NCI-H524 (cell line): ENCODE measurements at regions not wholly inside any gene's neighbourhood (a gene's known extent, or its start where the extent isn't known, plus 50 kb on each side); places are given as distances from the start of the nearest gene placed in this dataset.

ENCODE experiments used
- DNase-seq, 2 experiments: peaks; one replicate each; lab custom pipeline; 2025; lab: John Stamatoyannopoulos, UW

DNA sequence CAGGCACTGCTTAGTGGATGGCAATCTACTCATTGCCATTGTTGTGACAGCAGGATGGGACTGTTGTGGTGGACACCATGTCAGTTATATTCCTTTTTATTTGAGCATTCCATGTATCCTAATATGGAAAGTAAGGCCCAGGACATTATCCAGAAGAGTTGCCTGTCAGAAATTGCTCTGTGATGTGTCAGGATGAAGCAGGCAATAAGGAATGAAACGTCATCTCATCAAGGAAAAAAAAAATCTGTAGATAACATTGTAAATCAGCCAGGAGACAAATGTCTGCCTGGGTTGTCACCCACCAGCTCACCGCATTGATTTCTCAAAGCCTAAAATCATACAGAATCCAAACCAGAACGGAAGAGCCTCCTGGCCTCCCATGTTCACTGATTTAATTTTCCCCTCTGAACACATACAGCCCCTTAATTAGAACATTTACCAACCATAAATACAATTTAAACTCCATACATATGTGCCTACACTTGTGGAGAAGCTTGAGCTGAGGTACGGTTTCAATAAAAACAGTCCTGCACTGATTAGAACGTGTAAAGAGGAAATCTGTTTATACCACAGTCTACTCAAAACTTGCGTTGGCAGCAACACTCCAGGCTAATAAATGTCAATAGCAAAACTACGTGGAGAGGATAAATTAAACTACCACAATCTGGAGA lies 73.9 kb downstream of the FOXD1 start:
- no peak for DNase-seq

DNA sequence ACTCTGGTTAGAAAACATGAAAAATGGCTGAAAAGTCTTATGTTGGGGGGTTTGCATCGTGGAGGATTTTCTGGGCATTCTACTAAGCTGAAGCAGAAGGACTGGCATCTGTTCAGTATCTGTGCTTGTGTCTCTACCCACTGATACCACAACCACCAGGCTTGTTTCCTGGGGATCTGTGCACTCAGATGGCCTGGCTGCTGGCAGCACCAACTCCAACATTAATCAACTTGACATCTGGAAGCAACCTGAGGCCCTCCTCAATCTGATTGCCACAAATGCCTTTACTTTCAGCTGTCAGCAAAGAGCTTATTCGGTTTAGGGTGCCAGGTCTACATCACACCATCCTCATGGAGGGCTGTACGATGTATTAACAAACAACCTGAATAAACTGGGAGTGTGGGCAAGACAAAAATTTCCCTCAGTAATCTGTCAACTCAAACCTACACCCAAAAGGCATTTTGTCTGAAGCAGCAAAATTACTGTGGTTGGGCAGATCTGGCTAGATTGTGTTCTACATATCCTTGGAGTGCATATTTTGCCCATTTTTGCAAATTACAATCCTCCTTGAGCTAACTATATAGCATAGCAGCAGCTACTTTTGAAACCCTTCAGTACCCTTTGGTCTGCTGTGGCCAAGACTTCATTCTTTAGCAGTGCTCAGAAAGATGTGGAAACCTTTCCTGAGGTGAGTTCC lies 74.6 kb downstream of the FOXD1 start:
- DNase-seq = peak; percentile 15 to 70

DNA sequence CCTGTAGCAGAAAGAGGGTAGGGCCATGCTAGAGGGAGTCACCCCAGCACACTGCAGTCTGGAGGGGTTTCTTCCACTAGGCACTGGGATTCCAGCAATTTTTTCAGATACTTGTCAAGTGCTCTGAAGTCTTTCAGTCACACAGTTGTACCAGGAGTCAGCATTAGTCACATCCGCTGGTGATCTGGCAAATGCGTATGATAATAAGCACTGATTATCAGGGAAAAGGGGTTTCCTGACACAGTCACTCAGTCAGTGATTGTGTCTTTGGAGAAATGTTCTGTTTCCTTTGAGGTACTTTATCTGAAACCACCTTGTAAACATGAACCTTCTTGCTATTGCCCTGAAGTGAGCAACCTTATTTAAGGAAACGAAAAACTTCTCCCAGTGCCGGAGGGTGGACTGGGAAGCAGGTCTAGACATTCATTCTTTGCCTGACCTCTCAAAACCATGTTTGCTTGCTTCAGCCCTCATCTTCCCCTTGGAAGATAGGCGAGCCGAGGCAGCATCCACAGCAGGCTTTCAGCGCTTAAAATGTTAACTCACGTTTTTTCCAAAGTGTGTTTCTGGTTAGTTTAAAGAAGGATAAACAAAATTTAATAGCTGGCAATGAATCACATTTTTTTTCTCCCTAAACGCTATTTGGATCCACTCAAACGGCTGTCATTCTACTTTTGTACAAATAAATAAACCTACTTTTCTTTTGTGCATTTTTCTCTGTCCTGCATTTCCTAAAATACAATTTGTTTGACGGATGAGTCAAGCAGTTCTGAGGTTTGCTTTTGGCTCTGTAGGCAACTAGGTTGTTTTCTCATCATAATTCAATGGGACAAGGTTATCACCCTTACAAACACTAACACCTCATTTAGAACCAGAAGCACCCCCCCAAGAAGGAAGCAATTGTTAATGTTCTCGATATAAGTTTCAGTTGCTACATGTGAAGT lies 77.7 kb downstream of the FOXD1 start:
- no peak for DNase-seq

DNA sequence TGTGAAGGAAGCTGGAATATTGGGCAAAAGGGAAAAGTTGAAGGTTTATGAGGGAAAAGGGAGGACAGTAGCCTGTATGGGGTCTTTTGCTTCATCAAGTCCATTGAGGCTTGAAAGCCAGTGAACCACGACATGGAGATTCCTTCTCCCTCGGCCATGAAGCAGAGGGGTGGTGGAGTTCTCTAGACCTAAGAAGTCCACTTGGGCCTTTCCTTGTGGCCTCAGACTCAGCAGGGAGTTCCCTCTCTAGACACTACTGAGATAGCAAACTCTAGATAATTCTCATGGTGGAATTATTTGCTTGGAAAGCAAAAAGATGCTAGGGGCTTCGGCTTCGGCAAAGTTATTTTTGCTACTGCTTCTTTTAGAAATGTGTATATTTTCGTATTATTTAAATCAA lies 78.5 kb downstream of the FOXD1 start:
- no peak for DNase-seq

DNA sequence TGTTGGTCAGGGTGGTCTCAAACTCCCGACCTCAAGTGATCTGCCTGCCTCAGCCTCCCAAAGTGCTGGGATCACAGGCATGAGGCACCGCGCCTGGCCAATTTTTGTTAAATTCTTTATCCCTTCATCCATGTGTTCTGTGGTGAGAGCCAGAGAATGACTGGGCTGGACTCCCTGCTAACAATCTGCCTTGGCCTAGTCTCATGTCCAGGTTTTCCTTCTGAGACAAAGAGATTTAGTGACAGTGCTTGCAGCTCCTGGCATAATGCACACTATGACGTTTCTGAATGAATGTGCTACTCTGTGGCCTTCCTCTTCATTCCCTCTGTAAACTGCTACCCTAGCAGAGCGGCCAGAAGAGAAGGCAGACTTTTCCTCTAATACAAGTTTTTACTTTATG lies 79.3 kb downstream of the FOXD1 start:
- no peak for DNase-seq

DNA sequence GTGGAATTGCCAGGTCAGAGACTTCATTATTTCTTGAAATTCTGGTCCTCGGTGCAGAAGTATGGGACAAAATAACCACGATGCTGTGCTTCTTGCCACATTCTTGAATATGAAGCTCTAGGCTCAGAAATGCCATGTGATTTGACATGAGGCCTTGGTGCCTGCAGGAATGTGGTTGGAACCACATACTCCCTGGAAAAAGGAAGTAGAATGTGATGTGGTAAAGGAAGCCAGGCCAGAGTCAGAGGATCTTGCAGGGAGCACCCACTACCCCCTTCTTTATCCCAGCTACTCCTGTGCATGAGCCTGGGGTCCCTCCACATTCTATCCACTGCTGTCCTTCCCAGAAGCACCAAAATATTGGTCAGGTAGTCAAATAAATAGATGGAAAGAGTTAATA lies 80.9 kb downstream of the FOXD1 start:
- no peak for DNase-seq

DNA sequence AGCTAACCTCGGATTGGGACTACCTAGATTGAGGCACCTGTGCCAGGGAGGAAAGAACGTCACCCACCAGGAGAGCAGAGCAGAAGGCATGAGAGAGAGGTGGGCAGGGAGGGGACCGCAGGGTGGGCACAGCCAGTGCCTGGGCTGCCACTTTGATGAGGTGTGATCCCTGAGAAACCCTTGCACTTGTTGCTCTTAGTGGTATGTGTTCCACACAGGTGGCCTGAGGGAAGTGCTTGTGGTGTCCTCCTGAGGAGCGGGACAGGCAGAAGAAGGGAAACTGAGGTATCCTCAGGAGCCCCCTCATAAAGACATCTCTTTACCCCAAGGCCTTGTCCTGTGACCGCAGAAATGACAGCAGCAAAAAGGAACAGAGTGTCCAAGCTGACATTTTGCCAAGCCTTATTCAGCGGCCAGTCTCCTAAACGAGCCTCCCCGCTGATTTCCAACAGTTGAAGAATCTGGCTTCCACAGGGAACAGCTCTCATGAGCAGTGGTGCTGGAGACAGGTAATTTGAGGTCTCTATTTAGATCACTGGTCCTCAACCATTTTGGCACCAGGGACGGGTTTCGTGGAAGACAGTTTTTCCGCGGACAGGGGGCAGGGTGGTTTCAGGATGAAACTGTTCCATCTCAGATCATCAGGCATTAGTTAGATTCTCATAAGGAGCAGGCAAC lies 82.4 kb downstream of the FOXD1 start:
- DNase-seq = no peak

DNA sequence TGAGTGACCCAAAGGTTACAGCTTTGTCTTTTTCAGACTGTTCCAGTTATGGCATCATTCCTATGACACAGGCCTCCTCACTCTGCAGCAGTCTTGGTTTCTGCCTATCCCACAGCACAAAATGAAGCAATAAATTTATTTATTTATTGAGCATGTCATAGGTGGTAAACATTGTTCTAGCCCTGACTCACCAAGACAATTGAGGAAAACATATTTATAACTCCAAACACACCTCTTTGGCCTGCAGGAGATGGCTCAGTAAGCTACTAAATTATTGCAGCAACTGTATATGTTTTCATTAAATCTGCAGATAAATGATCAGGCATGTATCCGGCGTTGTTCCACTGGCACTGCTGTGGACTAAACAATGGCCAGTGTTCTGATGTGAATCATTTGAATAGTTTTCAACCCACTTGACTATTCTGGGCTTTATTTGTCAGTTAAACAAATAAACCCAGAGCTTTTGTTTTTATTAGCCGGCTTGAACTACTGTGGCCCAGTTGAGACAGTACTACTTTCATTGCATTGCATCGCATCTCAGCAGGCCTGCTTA lies 83.2 kb downstream of the FOXD1 start:
- no peak for DNase-seq

DNA sequence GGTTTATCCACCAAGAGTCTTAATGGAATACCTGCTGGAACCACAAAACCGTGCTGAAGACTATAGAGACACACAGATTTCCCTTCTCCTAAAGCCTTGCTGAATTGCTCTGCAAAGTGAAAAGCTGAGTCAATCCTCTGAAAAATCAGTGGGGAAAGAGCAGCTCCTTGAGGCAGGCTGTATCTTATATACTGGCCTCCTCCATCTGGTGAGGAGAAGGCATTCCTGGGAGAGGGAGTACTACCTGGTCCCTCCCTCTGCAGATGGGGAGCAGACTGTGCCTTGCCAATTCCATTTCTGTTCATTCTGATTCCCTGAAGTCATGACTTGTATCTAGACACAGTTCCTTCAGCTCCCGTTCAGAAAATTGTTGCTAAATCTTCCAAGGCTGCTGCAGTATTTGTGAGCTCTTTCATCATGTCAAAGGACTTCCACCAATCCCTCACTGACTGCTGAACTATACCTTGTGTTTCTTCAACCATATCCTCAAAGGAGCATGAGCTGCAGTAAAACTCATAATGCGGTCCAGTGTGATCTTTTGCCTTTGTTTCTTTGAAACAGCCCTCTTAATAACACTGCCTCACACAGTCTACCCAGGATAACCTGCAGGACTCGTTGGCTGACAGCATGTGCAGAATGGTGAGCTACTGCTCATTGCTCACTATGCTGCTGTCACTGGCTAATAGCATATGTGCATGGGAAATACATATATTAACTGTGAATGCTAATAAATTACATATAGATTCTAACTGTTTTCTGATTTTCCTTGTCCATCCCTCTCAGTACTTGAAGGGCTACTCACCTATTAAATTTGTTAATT lies 84.5 kb downstream of the FOXD1 start:
- peak in 1 of 2 experiments; percentile 45 for DNase-seq

DNA sequence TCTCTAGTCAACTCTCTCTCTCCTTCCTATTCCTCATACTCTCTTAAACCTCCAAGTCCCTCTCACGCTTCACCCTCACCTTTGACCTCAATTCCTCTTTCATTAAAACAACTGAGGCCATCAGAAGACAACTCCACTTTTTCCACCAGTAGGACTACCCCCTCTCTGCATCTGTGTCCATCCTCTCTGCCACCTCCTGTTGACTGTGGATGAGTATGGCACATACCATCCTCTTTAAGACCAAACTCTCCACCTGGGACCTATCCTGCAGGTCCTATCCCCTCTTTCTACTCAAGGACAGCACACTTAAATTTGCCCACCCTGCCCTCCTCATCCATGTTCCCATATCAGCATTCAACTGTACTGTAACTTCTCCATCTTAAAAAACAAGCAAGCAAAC lies 89.2 kb downstream of the FOXD1 start:
- no peak for DNase-seq

DNA sequence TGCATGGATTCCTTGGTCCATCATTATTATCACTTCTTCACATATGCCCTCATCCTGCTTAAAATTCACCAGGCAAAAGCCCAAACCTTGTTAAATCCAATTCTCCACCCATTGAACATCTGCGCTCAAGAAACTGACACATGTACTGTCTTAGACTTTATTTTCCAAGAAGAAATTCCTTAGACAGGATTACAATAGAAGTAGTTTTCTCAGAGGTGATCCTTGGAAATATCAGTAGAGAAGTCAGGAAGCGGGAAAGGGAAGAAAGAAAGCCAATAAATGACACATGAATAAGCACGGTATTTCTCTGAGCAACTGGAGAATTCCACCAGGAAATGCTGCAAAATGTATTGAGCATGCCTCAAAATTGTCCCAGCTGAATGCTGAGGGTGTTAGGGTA lies 90.2 kb downstream of the FOXD1 start:
- DNase-seq = no peak

DNA sequence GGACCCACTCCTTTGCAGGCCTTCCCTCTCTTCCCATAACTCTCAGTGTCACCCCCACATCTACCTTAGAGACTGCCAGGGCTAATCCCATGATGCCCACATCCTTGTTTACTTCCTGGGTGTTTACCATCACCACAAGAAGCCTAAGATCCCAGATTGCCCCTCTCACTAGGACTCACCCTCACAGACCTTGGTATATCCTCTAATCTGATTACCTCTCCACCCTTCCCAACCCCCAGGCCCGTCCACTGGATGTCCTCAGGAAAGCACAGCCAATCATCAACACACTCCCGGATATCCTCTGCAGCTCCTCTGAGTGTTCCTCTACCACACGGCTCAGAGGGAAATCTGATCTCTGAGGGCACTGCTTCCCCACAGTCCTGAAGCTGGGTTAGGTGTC lies 91.0 kb downstream of the FOXD1 start:
- no peak for DNase-seq

DNA sequence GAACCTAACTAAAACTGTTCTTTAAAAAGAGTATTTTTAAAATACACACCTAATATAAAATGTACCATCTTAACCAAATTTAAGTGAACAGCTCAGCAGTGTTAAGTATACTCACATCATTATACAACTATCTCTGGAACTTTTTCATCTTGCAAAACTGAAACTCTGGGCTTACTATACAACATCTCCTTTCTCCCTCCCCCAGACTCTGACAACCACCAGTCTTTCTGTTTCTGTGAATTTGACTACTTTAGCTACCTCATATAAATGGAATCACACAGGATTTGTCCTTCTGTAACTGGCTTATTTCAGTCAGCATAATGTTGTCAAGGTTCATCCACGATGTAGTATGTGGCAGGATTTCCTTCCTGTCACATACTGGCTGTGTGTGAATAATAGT lies 93.5 kb downstream of the FOXD1 start:
- no peak for DNase-seq

DNA sequence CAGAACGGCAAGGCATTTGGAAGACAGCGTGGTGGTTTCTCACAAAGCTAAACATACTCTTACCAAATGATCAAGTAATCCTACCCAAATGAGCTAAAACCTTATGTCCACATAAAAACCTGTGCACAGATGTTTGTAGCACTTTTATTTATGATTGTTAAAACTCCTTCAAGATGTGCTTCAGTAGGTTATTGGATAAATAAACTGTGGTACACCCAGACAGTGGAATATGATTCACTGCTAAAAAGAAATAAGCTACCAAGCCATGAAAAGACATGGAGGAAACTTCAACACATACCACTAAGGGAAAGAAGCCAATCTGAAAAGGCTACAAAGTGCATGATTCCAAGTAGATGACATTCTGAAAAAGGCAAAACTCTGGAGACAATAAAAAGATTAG lies 94.2 kb downstream of the FOXD1 start:
- peak; percentile 26 to 81 for DNase-seq

DNA sequence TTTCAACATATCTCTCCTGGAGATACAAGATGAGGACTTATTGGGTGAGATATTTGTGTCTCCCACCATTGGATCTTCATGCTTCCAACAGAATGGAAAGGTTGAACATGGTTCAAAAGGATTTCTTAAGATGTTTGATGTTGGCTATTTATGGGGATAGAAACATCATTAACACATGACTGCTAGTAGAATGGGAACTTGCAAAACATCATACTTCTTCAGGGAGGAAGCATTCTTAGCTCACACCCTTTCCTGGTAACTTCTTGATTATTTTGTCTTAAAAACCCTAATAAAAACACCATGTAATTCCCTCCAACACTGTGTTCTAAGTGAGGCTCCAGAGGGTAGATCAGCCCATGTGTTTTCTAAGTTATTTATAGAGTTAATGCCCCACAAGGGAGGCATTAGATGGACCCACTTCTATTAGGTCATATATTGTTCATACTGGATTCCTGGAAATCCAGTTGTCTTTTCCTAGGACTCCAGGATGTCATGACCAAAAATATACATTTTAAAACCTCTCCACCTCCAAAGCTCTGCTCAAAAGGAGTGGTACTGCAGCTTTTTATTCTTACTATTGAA lies 95.8 kb downstream of the FOXD1 start:
- DNase-seq = no peak

DNA sequence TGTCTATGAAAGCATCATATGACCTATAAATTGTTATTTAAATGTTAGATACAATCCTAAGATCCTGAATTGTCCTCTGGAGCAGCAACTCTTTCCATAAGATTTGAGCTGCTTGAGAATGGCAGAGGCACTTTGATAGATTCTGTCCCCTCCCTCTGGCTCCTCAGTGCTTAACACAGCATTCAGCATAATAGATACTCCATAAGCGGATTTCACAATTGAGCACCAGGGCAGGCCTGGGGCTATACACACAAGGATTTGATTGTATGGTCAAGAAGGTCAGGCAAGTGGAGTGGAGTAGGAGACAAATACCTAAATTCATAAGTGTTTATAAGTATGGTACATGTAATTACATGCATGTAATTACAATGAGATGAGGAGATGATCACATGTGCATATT lies 96.3 kb downstream of the FOXD1 start:
- no peak for DNase-seq

DNA sequence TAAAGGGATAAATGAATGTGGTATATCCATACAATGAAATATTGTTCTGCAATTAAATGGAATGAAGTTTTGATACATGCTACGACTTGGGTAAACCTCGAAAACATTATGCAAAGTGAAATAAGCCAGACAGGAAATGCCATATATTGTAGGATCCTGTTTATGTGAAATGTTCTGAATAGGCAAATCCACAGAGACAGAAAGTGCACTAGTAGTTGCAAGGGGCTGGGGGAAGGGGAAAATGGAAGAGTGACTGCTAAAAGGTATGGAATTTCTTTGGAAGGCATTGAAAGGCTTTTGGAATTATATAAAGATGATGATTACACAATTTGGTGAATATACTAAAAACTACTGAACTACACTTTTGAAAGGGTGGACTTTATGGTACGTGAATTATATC lies 97.0 kb downstream of the FOXD1 start:
- no peak for DNase-seq

DNA sequence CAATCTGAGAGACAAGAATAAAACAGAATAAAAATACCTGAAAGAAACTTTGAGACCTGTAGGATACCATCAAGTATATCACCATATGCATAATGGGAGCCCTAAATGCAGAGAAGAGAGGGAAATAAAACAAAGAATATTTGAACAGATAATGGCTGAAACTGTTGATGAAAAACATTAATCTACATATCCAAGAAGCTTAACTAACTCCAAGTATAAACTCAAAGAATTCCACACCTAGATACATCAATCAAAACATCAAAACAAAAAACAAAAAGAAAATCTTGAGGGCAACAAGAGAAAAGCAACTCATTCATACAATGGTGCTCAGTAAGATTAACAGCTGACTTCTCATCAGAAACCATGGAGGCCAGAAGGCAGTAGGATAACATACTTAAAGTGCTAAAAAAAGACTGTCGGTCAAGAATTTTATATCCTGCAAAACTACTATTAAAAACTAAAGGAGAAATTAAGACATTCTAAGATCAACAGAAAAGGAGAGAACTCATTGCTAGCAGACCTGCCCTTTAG lies 101.6 kb downstream of the FOXD1 start:
- DNase-seq = no peak

DNA sequence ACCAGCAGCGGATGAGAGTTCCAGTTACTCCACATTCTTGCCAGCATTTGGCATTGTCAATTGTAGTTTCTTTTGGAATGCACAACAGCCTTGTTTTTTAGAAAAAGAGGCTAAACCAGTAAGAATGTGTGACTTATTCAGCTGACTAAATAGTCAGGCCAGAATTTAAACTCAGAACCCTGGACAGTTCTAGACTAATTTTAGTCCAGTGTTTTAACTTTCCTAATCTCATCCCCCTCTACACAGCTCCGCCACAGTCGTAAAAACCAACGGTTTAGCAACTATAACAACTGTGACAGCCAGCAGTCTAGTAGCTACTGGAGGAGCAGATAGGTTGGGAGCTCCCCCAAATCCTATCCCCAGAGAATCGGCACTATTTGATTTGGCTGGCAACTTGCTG lies 103.7 kb downstream of the FOXD1 start:
- DNase-seq = no peak

DNA sequence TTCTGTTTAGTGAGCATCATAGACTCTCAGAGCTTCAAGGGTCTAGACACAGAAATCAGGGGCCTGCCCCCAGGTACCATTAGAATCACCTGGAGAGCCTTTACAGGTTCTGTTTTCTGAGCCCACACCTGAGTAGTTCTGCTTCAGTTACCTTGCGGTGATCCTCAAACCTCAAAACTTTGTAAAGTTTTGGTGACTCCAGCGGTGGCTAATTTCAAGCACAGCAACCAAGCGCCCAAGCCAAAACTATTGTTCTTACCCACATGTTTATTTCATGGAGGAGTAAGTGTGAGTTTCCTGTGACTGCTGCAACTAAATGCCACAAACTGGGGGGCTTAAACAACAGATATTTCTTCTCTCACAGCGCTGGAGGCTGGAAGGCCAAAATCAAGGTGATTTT lies 108.9 kb downstream of the FOXD1 start:
- no peak for DNase-seq
